ENCODE measurements at regions not wholly inside any gene's neighbourhood (a gene's known extent, or its start where the extent isn't known, plus 50 kb on each side); places are given as distances from the start of the nearest gene placed in this dataset.

- TF ChIP-seq POLR2A (IDR thresholded peaks at IDR 0.05; ENCODE audit: low read depth, low read length) (no peak), CTCF (IDR thresholded peaks at IDR 0.05; ENCODE audit: extremely low read depth in 1 of 2, insufficient read depth in 1 of 2, low read depth in 1 of 2, low read length in 2 of 2) (no peak)
These were observed 78.5 kb upstream of the BCL6 start for GRCh38 chr3:187823746-187824145.
